ENCODE measurements at regions not wholly inside any gene's neighbourhood (a gene's known extent, or its start where the extent isn't known, plus 50 kb on each side); places are given as distances from the start of the nearest gene placed in this dataset.
"Not testable (repeated sequence)": the region's sequence is repeated elsewhere in the genome, so short reads cannot be mapped to it uniquely, and the experiment has no call there.

- not testable (repeated sequence) for TF ChIP-seq CTCF (conservative IDR thresholded peaks at IDR 0.05); EZH2 (IDR thresholded peaks at IDR 0.05; ENCODE audit: low read depth)
Measured at GRCh38 chr13:22916276-22916675, 264.5 kb upstream of the SGCG start.
